Endodermal cell (in vitro differentiated cells): ENCODE measurements at regions not wholly inside any gene's neighbourhood (a gene's known extent, or its start where the extent isn't known, plus 50 kb on each side); places are given as distances from the start of the nearest gene placed in this dataset.
"Not testable (repeated sequence)": the region's sequence is repeated elsewhere in the genome, so short reads cannot be mapped to it uniquely, and the experiment has no call there.

Experiments used
- DNase-seq: peaks from one replicate; pipeline ENCODE4 v3.0.0-alpha.2; 2017
- H3K27ac ChIP-seq: 2 replicates; pipeline ENCODE4 v1.5.1; 2013; ENCODE audit warnings: mild to moderate bottlenecking, low read depth, low read length, moderate library complexity
- H3K27me3 ChIP-seq: 2 replicates; pipeline ENCODE4 v1.6.1; 2013; ENCODE audit warnings: mild to moderate bottlenecking, low read length, moderate library complexity; ENCODE audit not compliant: insufficient read depth, control insufficient read depth, poor library complexity, severe bottlenecking
- H3K36me3 ChIP-seq: 2 replicates; pipeline ENCODE4 v1.7.0; 2013; ENCODE audit warnings: mild to moderate bottlenecking, low read length, moderate library complexity; ENCODE audit not compliant: control insufficient read depth, insufficient read depth
- H3K4me1 ChIP-seq: one replicate; pipeline ENCODE4 v1.7.0; 2013; ENCODE audit warnings: low read length; ENCODE audit not compliant: control insufficient read depth, insufficient read depth
- H3K4me3 ChIP-seq: 2 replicates; pipeline ENCODE4 v1.5.1; 2013; ENCODE audit warnings: mild to moderate bottlenecking, low read length, moderate library complexity
- H3K9ac ChIP-seq: 2 replicates; pipeline ENCODE4 v1.6.1; 2013; ENCODE audit warnings: mild to moderate bottlenecking, low read length, moderate library complexity; ENCODE audit not compliant: poor library complexity, severe bottlenecking; ENCODE audit errors: extremely low read depth
- H3K9me3 ChIP-seq: 2 replicates; pipeline ENCODE4 v1.6.1; 2013; ENCODE audit warnings: mild to moderate bottlenecking, low read length, moderate library complexity; ENCODE audit not compliant: control insufficient read depth
- H3K27ac Mint-ChIP-seq: 2 replicates; pipeline ENCODE4 v1.8.0; 2020; ENCODE audit warnings: mixed read lengths
- H3K27me3 Mint-ChIP-seq: 2 replicates; pipeline ENCODE4 v1.8.0; 2021; ENCODE audit warnings: mild to moderate bottlenecking, mixed read lengths; ENCODE audit not compliant: insufficient read depth
- H3K36me3 Mint-ChIP-seq: 2 replicates; pipeline ENCODE4 v1.8.0; 2020; ENCODE audit warnings: low read depth, mixed read lengths
- H3K4me1 Mint-ChIP-seq: 2 replicates; pipeline ENCODE4 v1.8.0; 2020; ENCODE audit warnings: mixed read lengths
- H3K4me3 Mint-ChIP-seq: 2 replicates; pipeline ENCODE4 v1.8.0; 2020; ENCODE audit warnings: mild to moderate bottlenecking, moderate library complexity, mixed read lengths
- H3K9me3 Mint-ChIP-seq: 2 replicates; pipeline ENCODE4 v1.8.0; 2020; ENCODE audit warnings: mild to moderate bottlenecking, mixed read lengths
- WGBS, 2 experiments: methylation state at CpG; one replicate each; pipeline versions ENCODE4 v1.1.5 to v1.1.7; 2013; ENCODE audit warnings: missing lambda C conversion rate in 2 of 2, mixed read lengths in 1 of 2; ENCODE audit not compliant: insufficient coverage in 1 of 2, insufficient read length in 1 of 2; 5-methylcytosine and 5-hydroxymethylcytosine counted together
- TF ChIP-seq, protein P1 (sequence below): fragments of 200-600 bp; sonication (generic); conservative IDR thresholded peaks from 2 replicates; pipeline ENCODE4 v1.5.0; 2021; ENCODE audit warnings: antibody characterized with exemption, mild to moderate bottlenecking

DNA sequence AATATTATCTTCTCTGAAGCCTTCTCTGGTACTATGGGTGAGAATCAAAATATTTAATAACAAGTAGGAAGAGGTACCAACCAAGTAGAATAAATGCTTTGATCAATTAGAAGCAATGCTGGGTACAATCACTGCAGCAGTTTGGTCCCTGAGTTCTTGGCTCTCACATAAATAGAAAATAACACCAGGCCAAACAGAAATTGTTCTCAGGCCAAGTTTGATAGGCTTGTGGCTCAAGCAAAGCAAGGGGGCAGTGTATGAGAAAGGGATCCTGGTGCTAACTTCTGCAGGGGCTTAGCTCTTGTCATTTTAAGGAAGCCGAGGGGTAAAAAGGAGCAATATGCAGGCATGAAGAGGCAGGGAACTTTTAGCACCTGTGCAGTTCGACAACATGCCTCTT is 146.8 kb upstream of the TMEM229A start:
- H3K27ac ChIP-seq: no peak overlapping the region
- no peaks in the 10 kb centered on the region for H3K4me1 ChIP-seq
- no peak for DNase-seq
- Mint-ChIP-seq H3K4me3 (no peak overlapping the region), H3K36me3 (no peaks in the 10 kb centered on the region), H3K4me1 (no peaks in the 10 kb centered on the region), H3K9me3 (peaks cover 10% of the 10 kb centered on the region), H3K27ac (no peak overlapping the region), H3K27me3 (no peaks in the 10 kb centered on the region)
- H3K9me3 ChIP-seq: no peaks in the 10 kb centered on the region
- H3K36me3 ChIP-seq: no peaks in the 10 kb centered on the region
- TF ChIP-seq, protein P1, sequence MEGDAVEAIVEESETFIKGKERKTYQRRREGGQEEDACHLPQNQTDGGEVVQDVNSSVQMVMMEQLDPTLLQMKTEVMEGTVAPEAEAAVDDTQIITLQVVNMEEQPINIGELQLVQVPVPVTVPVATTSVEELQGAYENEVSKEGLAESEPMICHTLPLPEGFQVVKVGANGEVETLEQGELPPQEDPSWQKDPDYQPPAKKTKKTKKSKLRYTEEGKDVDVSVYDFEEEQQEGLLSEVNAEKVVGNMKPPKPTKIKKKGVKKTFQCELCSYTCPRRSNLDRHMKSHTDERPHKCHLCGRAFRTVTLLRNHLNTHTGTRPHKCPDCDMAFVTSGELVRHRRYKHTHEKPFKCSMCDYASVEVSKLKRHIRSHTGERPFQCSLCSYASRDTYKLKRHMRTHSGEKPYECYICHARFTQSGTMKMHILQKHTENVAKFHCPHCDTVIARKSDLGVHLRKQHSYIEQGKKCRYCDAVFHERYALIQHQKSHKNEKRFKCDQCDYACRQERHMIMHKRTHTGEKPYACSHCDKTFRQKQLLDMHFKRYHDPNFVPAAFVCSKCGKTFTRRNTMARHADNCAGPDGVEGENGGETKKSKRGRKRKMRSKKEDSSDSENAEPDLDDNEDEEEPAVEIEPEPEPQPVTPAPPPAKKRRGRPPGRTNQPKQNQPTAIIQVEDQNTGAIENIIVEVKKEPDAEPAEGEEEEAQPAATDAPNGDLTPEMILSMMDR: no peak
- no peak overlapping the region for H3K9ac ChIP-seq
- H3K4me3 ChIP-seq: no peak overlapping the region
- WGBS, 2 experiments: 80 to 95% methylated on average over 2 of the region's 2 CpGs
- no peaks in the 10 kb centered on the region for H3K27me3 ChIP-seq

- H3K9ac ChIP-seq: no peak overlapping the region
- no peaks in the 10 kb centered on the region for H3K27me3 Mint-ChIP-seq
- DNase-seq: no peak
- H3K36me3 Mint-ChIP-seq: no peaks in the 10 kb centered on the region
- no peak overlapping the region for H3K4me3 Mint-ChIP-seq
- H3K27me3 ChIP-seq: no peaks in the 10 kb centered on the region
- H3K27ac ChIP-seq: no peak overlapping the region
- no peaks in the 10 kb centered on the region for H3K36me3 ChIP-seq
- no peaks in the 10 kb centered on the region for H3K4me1 Mint-ChIP-seq
- peaks cover 14% of the 10 kb centered on the region for H3K9me3 Mint-ChIP-seq
- no peaks in the 10 kb centered on the region for H3K4me1 ChIP-seq
- H3K4me3 ChIP-seq: no peak overlapping the region
- no peaks in the 10 kb centered on the region for H3K9me3 ChIP-seq
- H3K27ac Mint-ChIP-seq: no peak overlapping the region
- TF ChIP-seq, protein P1: no peak
These were observed 145.0 kb upstream of the TMEM229A start for GRCh38 chr7:124177891-124178290.

DNA sequence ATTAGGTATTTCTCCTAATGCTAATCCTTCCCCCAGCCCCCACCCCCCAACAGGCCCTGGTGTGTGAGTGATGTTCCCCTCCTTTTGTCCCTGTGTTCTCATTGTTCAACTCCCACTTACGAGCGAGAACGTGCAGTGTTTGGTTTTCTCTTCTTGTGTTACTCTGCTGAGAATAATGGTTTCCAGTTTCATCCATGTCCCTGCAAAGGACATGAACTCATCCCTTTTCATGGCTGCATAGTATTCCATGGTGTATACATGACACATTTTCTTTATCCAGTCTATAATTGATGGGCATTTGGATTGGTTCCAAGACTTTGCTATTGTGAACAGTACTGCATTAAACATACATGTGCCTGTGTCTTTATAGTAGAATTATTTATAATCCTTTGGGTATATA is 138.9 kb upstream of the TMEM229A start:
- not testable (repeated sequence) for H3K27me3 Mint-ChIP-seq, H3K27me3 ChIP-seq, H3K4me1 ChIP-seq, DNase-seq, H3K4me1 Mint-ChIP-seq, H3K9ac ChIP-seq, H3K9me3 ChIP-seq, H3K4me3 Mint-ChIP-seq, H3K4me3 ChIP-seq, H3K27ac Mint-ChIP-seq, H3K27ac ChIP-seq, H3K36me3 ChIP-seq, H3K36me3 Mint-ChIP-seq
- WGBS, 2 experiments: 90 to 94% methylated on average over 3 of the region's 3 CpGs
- H3K9me3 Mint-ChIP-seq: peaks cover 23% of the 10 kb centered on the region

- 55% methylated on average over 1 of the region's 1 CpG; no CpG with 5 or more reads in 1 of the 2 experiments for WGBS, 2 experiments
- H3K4me3 ChIP-seq: no peak overlapping the region
- Mint-ChIP-seq H3K27ac (no peak overlapping the region), H3K4me3 (no peak overlapping the region), H3K9me3 (peaks cover 16% of the 10 kb centered on the region), H3K27me3 (no peaks in the 10 kb centered on the region), H3K36me3 (no peaks in the 10 kb centered on the region), H3K4me1 (peaks cover 2% of the 10 kb centered on the region)
- no peaks in the 10 kb centered on the region for H3K4me1 ChIP-seq
- no peak overlapping the region for H3K27ac ChIP-seq
- H3K27me3 ChIP-seq: no peaks in the 10 kb centered on the region
- no peaks in the 10 kb centered on the region for H3K9me3 ChIP-seq
- no peaks in the 10 kb centered on the region for H3K36me3 ChIP-seq
- TF ChIP-seq, protein P1: peak; percentile 70
- no peak overlapping the region for H3K9ac ChIP-seq
- peak; percentile 60 for DNase-seq
These were observed 138.2 kb upstream of the TMEM229A start for GRCh38 chr7:124171068-124171467.
